ENCODE measurements at regions not wholly inside any gene's neighbourhood (a gene's known extent, or its start where the extent isn't known, plus 50 kb on each side); places are given as distances from the start of the nearest gene placed in this dataset.
A peak's percentile ranks its signal among the peaks of the same experiment; 100 is the strongest.

- Histone ChIP-seq H3K9me3 (replicated peaks in 1 of 2; ENCODE audit: control insufficient read depth in 1 of 2, insufficient read depth in 1 of 2, low read length in 2 of 2) (no peaks in the 10 kb centered on the region), H3K4me3 (replicated peaks in 1 of 3; ENCODE audit: low read depth in 2 of 3, low read length in 3 of 3) (no peak overlapping the region), H3K9ac (ENCODE audit: insufficient read depth, low read length, poor library complexity, severe bottlenecking) (no peak overlapping the region), H3K27me3 (ENCODE audit: control insufficient read depth in 2 of 2, insufficient read depth in 2 of 2, low read length in 2 of 2) (no peaks in the 10 kb centered on the region), H3K4me2 (replicated peaks; ENCODE audit: extremely low read depth, low read length, poor library complexity, severe bottlenecking) (no peak overlapping the region), H3K79me2 (ENCODE audit: insufficient read depth, low read length) (no peaks in the 10 kb centered on the region), H2AFZ (ENCODE audit: insufficient read depth, low read depth, low read length, poor library complexity, severe bottlenecking) (no peak overlapping the region), H3K27ac (ENCODE audit: low read depth in 1 of 2, low read length in 2 of 2) (no peak overlapping the region), H4K20me1 (ENCODE audit: insufficient read depth, low read length) (no peaks in the 10 kb centered on the region), H3K4me1 (ENCODE audit: control insufficient read depth in 1 of 2, insufficient read depth in 2 of 2, low read length in 2 of 2) (no peaks in the 10 kb centered on the region), H3K36me3 (replicated peaks in 1 of 2; ENCODE audit: control insufficient read depth in 1 of 2, insufficient read depth in 2 of 2, low read length in 2 of 2) (no peaks in the 10 kb centered on the region)
- Mint-ChIP-seq H3K27me3 (ENCODE audit: low read depth in 3 of 3) (peaks cover 0 to 2% (median 1%) of the 10 kb centered on the region in 3 donors), H3K9me3 (peaks cover 0 to 10% (median 2%) of the 10 kb centered on the region in 7 donors), H3K36me3 (no peaks in the 10 kb centered on the region), H3K27ac (no peak overlapping the region), H3K4me3 (peak overlapping the region in 1 of 2 donors; percentile 20), H3K4me1 (peaks cover 8% of the 10 kb centered on the region)
- intact Hi-C loops (cut with micrococcal nuclease): no loop called here
- WGBS (ENCODE audit: insufficient coverage): no CpG with 5 or more reads among the region's 6 CpGs
- DNase-seq: no peak
- TF ChIP-seq CTCF (IDR thresholded peaks at IDR 0.05): no peak
Observed at GRCh38 chr17:14797801-14798200, 467.3 kb downstream of the PMP22 start.

GRCh38 chr17:14797021-14797420 is 468.1 kb downstream of the PMP22 start:
- H3K4me3 Mint-ChIP-seq: no peak overlapping the region
- no peaks in the 10 kb centered on the region for H3K27me3 ChIP-seq (ENCODE audit: control insufficient read depth in 2 of 2, insufficient read depth in 2 of 2, low read length in 2 of 2)
- 100% methylated on average over 1 of the region's 4 CpGs for WGBS (ENCODE audit: insufficient coverage)
- peaks cover 1 to 2% (median 1%) of the 10 kb centered on the region in 3 donors for H3K27me3 Mint-ChIP-seq (ENCODE audit: low read depth in 3 of 3)
- H3K27ac Mint-ChIP-seq: no peak overlapping the region
- H3K4me2 ChIP-seq (replicated peaks; ENCODE audit: extremely low read depth, low read length, poor library complexity, severe bottlenecking): no peak overlapping the region
- H3K27ac ChIP-seq (ENCODE audit: low read depth in 1 of 2, low read length in 2 of 2): no peak overlapping the region
- no peak overlapping the region for H3K9ac ChIP-seq (ENCODE audit: insufficient read depth, low read length, poor library complexity, severe bottlenecking)
- TF ChIP-seq CTCF (IDR thresholded peaks at IDR 0.05): no peak
- no peak overlapping the region for H3K4me3 ChIP-seq (replicated peaks in 1 of 3; ENCODE audit: low read depth in 2 of 3, low read length in 3 of 3)
- H3K9me3 Mint-ChIP-seq: peaks cover 0 to 10% (median 2%) of the 10 kb centered on the region in 7 donors
- H3K79me2 ChIP-seq (ENCODE audit: insufficient read depth, low read length): no peaks in the 10 kb centered on the region
- no peaks in the 10 kb centered on the region for H3K4me1 ChIP-seq (ENCODE audit: control insufficient read depth in 1 of 2, insufficient read depth in 2 of 2, low read length in 2 of 2)
- H3K9me3 ChIP-seq (replicated peaks in 1 of 2; ENCODE audit: control insufficient read depth in 1 of 2, insufficient read depth in 1 of 2, low read length in 2 of 2): no peaks in the 10 kb centered on the region
- no peak for DNase-seq
- H4K20me1 ChIP-seq (ENCODE audit: insufficient read depth, low read length): no peaks in the 10 kb centered on the region
- intact Hi-C loops (cut with micrococcal nuclease): no loop called here
- no peaks in the 10 kb centered on the region for H3K36me3 Mint-ChIP-seq
- no peaks in the 10 kb centered on the region for H3K36me3 ChIP-seq (replicated peaks in 1 of 2; ENCODE audit: control insufficient read depth in 1 of 2, insufficient read depth in 2 of 2, low read length in 2 of 2)
- H2AFZ ChIP-seq (ENCODE audit: insufficient read depth, low read depth, low read length, poor library complexity, severe bottlenecking): no peak overlapping the region
- peaks cover 8% of the 10 kb centered on the region for H3K4me1 Mint-ChIP-seq
